ENCODE measurements at regions not wholly inside any gene's neighbourhood (a gene's known extent, or its start where the extent isn't known, plus 50 kb on each side); places are given as distances from the start of the nearest gene placed in this dataset.

DNA sequence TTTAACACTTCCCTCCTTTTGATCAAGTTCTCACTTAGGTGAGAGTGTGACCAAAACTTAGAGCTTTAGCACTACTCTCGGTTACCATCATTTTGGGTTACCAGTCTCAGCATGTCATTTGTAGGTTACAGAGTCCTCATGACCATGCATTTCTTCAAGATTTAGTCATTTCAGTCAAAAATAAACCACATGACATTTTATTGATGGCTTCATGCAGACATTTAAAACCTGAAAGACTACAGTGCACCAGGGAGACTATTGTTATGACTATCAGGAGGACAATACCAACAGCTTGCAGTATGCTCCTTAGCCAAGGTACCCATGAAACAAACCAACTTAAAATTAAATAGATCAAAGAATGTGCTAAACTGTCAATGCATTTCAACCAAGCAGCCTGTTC lies 498.1 kb upstream of the FSTL5 start:
- H3K27me3 ChIP-seq (ENCODE audit: control insufficient read depth in 4 of 4, insufficient read depth in 4 of 4, low read length in 3 of 4), result no peaks in the 10 kb centered on the region
- H3K4me3 ChIP-seq (ENCODE audit: low read depth in 1 of 3, low read length in 3 of 3), result no peak overlapping the region
- no peaks in the 10 kb centered on the region for H3K4me1 ChIP-seq (ENCODE audit: control insufficient read depth in 4 of 4, insufficient read depth in 4 of 4, low read length in 3 of 4)
- 85% methylated on average over 1 of the region's 1 CpG for WGBS
- no peaks in the 10 kb centered on the region for H3K9me3 ChIP-seq (ENCODE audit: control insufficient read depth in 4 of 4, low read length in 3 of 4)
- no peak overlapping the region for H3K27ac ChIP-seq (ENCODE audit: low read depth in 1 of 2, low read length in 2 of 2)
- no peaks in the 10 kb centered on the region for H3K36me3 ChIP-seq (ENCODE audit: control insufficient read depth in 4 of 4, insufficient read depth in 3 of 4, low read depth in 1 of 4, low read length in 3 of 4)
- DNase-seq (ENCODE audit: low spot score), result no peak
- TF ChIP-seq, protein P1, sequence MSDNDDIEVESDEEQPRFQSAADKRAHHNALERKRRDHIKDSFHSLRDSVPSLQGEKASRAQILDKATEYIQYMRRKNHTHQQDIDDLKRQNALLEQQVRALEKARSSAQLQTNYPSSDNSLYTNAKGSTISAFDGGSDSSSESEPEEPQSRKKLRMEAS (IDR thresholded peaks at IDR 0.05), result no peak
- TF ChIP-seq GABPA (IDR thresholded peaks at IDR 0.05 in 1 of 2, conservative IDR thresholded peaks at IDR 0.05 in 1 of 2) (no peak), HNF4A (conservative IDR thresholded peaks at IDR 0.05) (no peak), JUND (IDR thresholded peaks at IDR 0.05) (no peak), FOXA2 (IDR thresholded peaks at IDR 0.05) (no peak), ZBTB33 (IDR thresholded peaks at IDR 0.05) (no peak), REST (IDR thresholded peaks at IDR 0.05) (no peak), RXRA (IDR thresholded peaks at IDR 0.05) (no peak), HNF4G (IDR thresholded peaks at IDR 0.05) (no peak)
- TF ChIP-seq, protein P2, sequence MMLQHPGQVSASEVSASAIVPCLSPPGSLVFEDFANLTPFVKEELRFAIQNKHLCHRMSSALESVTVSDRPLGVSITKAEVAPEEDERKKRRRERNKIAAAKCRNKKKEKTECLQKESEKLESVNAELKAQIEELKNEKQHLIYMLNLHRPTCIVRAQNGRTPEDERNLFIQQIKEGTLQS (IDR thresholded peaks at IDR 0.05), result no peak
- H3K9ac ChIP-seq (ENCODE audit: low read depth in 1 of 2, low read length in 2 of 2), result no peak overlapping the region

- H3K4me3 ChIP-seq (ENCODE audit: low read depth in 1 of 3, low read length in 3 of 3), result no peak overlapping the region
- no peaks in the 10 kb centered on the region for H3K9me3 ChIP-seq (ENCODE audit: control insufficient read depth in 4 of 4, low read length in 3 of 4)
- no peak for DNase-seq (ENCODE audit: low spot score)
- H3K27ac ChIP-seq (ENCODE audit: low read depth in 1 of 2, low read length in 2 of 2), result no peak overlapping the region
- H3K36me3 ChIP-seq (ENCODE audit: control insufficient read depth in 4 of 4, insufficient read depth in 3 of 4, low read depth in 1 of 4, low read length in 3 of 4), result no peaks in the 10 kb centered on the region
- TF ChIP-seq ZBTB33 (IDR thresholded peaks at IDR 0.05) (no peak), EGR1 (IDR thresholded peaks at IDR 0.05; ENCODE audit: low read depth in 2 of 2) (no peak), RXRA (IDR thresholded peaks at IDR 0.05) (no peak), RAD21 (IDR thresholded peaks at IDR 0.05) (no peak), FOXA2 (IDR thresholded peaks at IDR 0.05) (no peak), FOXA1 (IDR thresholded peaks at IDR 0.05) (no peak), YY1 (IDR thresholded peaks at IDR 0.05) (no peak), HNF4G (IDR thresholded peaks at IDR 0.05) (no peak), SP1 (IDR thresholded peaks at IDR 0.05) (no peak)
- TF ChIP-seq, protein P1 (IDR thresholded peaks at IDR 0.05), result no peak
- no peaks in the 10 kb centered on the region for H3K4me1 ChIP-seq (ENCODE audit: control insufficient read depth in 4 of 4, insufficient read depth in 4 of 4, low read length in 3 of 4)
- WGBS, result 89% methylated on average over 1 of the region's 1 CpG
- H3K27me3 ChIP-seq (ENCODE audit: control insufficient read depth in 4 of 4, insufficient read depth in 4 of 4, low read length in 3 of 4), result no peaks in the 10 kb centered on the region
- no peak overlapping the region for H3K9ac ChIP-seq (ENCODE audit: low read depth in 1 of 2, low read length in 2 of 2)
These were observed 495.9 kb upstream of the FSTL5 start for GRCh38 chr4:162659716-162660115.

Measured in liver (tissue), 7 donors.